NCI-H2171 treated with DMSO at 0.1 percent for 48 hours (cell line): ENCODE measurements at regions not wholly inside any gene's neighbourhood (a gene's known extent, or its start where the extent isn't known, plus 50 kb on each side); places are given as distances from the start of the nearest gene placed in this dataset.

ENCODE experiments used
- DNase-seq: peaks from one replicate; lab custom pipeline; 2025; lab: John Stamatoyannopoulos, UW

DNA sequence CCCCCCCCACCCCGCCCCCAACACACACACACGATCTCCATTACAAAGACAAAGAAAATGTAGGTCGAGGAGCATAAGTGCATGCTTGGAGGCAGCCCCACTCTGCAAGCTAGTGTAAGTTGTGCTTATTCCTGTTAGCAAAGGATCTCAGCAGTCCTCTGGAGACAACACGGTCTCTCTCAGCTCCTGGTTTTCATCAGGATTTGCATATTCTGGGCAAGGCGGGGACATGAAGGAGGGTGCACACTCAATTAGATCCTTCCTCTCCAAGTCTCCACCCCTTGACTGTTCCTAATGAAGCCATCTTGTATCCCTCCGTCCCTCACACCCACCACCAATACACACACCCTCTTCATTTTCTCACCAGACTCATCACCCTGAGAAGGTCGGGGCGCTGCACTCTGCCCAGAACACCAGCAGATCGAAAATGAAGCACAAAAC, 63.8 kb downstream of the MRPL46 start:
- DNase-seq = no peak

DNA sequence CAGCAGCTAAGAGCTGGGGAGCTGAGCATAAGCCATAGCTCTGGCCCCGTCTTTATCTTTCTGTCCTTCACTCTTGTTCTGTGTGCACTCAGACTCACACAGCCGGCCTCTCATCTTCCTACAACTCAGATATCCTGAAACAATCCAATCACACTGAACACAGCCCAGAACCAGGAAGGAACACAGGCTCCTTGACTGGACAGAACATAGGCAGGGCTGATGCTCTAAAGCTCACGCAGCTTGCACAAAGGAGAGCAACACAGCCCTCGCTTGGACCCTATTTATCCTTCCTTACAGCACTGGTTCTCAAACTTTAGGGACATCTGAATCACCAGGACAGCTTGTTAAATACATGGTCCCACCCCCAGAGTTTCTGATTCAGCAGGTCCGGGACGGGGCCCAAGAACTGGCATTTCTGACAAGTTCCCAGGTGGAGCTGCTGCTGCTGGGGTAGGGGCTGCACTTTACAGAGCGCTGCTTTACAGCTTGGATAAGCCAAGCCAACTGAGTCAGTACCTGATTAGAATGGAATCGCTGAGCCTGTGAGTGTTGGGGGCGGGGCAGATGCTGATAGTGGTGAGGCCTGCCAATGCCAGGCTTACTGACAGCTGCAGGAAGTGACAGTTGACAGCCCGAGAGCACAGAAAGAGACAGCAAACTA, 65.1 kb downstream of the MRPL46 start:
- no peak for DNase-seq

DNA sequence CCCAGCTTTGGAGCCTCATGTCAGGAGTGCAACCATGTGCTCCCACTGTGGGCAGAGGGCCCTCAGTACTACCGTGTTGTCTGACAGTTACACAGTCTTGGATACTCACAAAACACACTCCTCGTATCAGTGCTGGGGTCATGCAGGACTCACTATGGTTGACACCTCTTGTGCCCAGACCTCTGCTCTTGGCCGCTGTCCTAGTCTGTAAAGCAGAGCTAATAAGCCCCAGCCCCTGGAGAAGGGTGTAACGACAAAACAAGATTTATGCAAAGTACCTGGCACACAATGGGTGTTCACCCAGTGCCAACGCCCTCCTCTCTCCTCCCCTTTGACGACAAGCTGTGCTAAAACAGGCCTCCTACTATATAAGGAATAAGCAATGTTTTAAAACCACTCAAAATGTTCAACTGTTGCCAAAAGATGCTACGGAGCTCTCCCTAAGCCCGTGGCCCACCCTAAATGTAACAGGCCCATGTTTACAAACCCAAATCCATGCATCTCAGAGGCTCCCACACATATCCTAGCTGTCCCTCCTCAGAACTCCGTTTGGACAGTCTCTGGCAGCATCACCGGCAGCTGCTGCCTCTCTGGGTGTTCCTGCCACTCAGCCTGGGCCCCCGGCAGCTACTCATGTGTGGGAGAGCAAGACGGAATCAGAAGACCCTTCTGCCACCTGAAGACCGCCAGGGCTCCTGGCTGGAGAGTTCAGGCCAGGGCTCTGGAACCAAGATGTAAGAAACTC, 65.8 kb downstream of the MRPL46 start:
- DNase-seq = no peak

DNA sequence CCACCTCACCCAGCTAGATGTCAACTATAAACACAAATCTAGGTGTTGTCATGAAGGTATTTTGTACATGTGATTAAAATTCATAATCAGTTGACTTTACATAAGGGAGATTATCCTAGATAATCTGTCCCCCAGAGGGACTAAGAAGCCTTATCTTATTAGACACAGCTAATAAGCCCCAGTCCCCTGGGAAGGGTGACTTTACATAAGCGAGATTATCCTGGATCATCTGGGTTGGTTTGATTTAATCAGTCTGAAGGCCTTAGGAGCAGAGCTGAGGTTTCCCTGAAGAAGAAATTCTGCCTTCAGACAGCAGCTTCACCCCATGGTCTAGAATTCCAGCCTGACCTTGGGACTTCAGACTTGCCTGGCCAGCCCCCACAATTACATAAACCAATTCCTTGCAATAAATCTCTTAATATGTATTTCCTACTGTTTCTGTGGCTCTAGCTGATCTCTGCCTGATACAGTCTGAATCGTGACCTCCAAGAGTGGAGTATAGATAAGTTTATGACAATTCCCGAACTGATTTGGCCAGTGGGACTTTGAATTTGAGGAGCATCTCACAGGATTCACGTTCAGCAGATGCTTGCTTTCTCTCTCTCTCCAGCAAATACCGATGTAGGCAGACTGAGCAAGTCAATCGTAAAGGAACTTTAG, 66.5 kb downstream of the MRPL46 start:
- DNase-seq = no peak

DNA sequence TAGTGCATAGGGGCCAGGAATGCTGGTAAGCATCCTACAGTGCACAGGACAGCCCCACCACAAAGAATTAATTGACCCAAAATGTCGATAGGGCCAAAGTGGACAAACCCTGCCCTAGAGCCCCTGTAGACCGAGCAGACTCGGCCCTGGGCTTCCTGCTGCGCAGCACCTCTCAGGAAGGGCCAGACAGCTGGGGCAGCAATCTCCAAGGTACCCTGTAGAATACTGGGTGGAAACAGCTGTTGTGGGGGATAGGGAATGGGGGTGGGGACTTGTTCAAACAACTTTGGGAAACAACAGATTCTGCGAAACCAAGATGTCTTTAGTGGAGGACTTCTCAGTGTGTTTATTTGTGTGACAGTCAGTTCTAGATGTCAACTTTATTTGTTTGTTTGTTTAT, 67.1 kb downstream of the MRPL46 start:
- no peak for DNase-seq

DNA sequence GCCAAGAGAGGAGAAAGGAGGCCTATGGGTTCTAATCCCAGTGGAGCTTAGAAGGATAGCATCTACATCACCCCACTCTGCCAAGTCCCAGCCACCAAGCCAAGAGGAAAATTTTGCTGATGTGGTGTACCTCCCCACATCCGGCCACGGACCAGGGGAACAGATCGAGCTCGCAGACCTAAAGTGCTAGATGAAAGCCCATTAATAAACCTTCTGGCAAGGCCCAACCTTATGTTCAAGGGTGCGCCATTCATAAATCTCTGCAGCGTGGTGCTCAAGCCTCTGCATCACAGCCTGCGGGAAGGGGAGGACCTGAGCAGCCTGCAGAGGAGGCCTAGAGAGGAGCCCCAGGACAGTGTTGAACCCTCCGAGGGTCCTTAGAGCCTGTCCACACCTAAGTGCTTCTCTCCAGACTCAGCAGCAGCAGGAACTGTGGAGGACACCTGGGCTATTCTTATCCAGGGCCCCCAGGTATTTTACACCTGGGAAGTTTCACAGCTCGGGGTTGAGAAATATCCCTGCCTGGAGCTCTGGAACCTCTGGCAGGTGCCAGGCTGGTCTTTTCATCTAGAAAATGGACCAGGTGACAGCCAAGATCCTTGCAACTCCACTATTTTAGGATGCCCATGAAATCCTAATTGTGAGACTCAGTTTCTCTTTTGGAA, 68.0 kb downstream of the MRPL46 start:
- no peak for DNase-seq

DNA sequence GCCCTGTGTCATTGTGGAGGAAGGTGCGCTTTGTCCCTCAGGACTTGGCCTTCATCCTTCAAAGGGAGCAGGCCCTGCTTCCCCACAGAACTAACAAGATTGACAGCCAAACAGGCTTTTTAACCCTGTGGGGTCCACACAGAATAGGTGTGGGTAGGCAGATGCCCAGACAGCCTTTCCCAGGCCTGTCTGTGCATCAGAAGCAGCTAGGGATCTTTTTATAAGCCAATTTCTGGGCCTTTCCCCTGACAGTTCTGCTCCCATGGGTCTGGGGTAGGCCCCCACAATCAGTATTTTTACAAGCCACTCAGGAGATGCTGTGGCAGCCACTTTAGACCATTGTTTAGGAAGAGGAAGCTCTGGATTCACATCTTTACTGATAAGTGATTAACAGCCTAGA, 69.2 kb downstream of the MRPL46 start:
- DNase-seq = no peak

DNA sequence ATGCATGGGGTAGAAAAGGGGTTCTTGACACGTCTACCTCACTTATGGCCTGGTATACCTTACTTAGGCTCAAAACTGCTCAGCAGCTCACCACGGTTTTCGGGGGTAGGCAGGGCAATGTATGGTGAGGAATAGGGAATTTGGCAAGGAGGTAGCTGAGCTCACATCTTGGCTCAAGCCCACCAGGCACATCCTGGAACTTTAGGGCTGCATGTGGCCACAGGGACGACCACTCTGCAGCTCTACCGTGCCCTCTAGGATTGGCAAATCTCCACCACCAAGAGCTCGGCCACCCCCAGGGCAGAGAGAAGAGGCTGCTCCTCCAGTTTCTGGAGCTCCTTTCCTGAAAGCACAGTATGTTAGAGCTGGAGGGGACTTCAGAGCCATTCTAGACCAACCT, 69.7 kb downstream of the MRPL46 start:
- DNase-seq = no peak

DNA sequence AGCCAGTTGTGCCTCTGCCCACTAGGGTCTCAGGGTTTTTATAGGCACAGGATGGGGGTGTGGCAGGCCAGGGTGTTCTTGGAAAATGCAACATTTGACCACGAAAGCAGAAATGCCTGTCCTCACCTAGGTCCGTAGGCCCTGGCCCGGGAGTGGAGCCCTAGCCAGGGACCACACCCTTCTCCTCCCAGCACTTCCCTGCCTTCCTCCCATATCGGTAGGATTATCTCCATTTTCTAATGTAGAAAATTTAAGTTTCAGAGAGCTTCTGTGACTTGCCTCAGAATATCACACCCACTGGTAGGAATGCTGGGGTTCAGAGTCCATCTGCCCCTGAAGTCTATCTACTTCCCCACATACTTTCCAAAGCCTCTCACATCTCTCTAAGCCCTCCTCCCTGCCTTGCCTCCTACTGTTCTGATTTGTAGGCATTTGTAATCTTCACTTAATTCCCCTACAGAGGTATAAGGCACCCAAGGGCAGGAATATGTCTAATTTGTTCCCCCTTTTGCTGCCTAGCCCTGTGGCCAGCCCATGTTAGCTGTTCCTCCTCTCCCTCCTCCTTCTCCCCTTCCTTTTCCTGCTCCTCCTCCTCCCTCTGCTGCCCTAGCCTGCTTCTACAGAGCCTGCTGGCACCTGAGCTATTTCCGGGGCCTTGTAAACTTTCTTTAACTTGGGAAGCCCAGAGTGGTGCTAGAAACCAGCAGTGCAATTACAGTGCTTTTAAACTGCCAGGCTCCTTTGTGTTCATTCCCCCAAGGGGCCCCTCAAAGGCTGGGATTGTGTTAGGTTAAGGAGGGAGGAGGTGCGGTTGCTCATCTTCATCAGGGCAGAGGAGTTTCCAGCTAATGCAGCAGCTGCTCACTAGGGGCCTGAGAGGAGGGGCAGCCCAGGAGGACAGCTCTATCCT, 71.1 kb downstream of the MRPL46 start:
- DNase-seq = peak; percentile 3

DNA sequence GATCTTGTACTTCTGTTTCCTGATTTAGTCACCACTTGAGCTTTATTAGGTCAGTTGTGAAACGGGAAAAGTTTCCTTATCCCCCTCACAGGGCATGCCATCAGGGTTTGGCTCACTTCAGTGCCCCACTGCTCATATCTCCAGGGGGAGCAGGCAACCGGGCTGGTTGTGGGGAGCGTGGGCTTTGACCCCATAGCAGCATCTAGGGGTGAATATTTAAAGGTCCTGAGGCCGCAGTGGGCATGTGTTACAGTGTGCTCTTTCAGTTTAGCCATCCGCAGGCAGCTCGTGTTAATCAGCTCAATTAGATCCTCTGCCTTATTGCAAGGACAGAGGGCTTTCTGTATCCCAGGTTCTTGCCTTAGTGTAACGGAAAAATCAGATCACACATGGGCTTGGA, 71.9 kb downstream of the MRPL46 start:
- no peak for DNase-seq

DNA sequence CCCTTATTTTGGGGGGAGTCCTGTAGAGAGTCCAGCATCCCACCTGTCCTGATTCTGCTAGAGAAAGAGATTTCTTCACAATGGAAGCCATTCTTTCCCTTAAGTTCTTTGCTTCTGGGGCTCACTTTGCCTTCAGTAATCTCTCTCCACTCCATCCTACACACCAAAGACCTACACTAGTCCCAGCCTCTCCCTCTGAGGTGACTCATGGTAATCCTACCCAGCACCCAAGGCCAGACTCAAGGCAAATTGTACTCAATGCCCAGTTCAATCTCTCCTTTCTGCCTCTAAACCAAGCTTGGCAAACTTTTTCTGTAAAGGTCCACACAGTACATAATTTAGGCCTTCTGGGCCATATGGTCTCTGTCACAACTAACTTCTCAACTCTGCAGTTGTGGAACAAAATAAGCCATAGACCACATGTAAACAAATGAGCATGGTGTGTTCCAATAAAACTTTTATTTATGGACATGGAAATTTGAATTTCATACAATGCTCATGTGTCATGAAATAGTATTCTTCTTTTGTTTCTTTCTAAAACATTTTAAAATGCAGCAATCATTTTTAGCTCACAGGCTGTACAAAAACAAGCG, 72.5 kb downstream of the MRPL46 start:
- no peak for DNase-seq

DNA sequence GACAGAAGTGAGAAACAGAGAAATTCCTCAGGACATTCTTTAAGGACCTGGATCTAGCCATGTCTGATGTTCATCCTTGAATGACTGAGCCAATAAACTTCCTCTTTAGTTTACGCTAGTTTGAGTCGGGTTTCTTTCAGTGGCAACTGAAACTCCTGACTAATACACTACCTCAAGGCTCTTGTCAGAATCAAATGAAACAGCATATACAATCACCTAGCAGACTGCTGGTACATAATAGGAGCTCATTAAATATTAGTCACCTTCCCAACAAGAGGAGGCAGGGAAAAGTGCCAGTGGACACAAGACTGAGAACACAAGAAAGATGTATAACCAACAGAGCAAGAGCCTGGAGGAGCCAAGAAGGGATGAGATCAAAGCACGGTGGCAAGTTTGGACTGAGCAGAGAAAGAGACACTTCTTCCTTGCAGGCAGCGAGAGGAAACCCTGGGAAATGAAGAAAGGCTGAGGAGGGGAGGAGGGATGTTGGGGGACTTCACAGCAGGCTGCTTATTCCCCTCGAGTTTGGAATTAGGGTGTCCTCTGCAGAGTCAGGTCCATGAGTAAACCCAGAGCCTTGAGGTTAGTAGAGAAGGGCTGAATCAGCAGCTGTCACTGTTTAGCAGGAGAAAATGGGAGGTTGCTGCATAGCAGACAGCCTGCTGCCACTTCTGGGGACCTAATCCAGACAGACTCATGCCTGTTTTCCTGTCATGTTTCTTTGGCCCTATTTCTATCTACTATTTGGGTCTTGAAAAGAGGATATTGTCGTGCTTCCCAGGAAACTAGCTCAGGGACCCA, 73.3 kb downstream of the MRPL46 start:
- DNase-seq = no peak

DNA sequence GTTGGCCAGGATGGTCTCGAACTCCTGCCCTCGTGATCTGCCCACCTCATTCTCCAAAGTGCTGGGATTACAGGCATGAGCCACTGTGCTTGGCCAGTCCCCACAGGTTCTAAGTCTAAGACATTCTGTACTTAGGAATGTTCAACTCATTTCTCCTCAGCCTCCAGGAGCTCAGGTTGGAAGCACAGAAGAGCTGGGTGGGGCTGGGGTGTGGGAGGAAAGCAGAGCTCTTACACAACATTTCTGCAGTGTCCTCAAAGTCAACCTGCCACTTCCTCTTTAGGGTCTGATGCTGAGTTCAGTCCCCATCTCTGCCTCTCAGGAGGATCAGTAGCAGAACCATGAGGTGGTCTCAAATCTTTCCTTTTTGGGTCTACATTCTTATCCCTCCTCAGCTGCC, 75.5 kb downstream of the MRPL46 start:
- no peak for DNase-seq

DNA sequence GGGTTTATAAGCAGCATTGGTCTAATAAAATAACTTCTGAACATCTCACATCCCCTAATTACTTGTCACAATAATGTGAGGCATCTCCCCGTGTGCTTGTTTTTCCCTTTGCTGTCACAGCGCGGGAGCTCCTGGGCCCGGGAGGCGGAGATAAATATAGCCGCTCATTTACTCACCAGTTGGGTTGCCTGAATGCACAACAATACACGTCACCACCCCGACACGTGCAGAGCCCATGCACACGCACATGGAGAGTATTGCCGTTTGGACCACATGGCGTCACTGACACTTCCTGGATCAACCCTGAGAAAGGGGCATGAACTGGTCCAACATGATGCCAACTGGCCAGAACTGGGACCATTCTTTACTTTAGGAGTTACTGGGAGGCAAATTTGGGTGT, 76.2 kb downstream of the MRPL46 start:
- DNase-seq = no peak

DNA sequence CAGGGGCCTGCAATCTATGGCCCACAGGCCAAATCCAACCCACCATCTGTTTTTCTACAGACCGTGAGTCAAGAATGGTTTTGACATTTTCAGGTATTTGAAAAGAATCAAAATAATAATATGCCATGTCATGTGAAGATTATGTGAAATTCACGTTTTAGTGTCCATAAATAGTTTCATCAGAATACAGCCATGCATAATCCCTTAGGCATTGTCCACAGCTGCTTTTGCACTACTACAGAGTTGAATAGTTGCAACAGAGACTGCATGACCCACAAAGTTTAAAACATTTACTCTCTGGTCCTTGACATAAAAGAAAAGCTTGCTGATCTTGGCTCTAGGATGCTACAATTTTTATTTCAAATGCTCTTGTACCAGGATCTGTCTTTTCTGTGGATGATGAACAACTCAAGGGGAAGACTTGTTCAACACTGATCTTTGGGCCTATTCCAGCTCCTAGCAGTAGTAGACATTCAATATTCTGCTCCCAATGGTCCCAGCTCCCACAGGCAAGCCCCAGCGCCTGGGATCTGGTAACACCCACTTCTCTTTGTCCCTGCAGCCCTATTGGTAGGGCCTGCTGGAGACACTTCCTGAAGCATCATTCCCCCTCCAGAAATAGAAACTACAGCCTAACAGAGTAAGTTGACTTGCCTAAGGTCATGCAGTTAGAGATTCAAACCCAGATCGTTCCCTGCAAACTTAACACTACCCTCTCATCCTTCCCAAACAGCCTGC, 76.9 kb downstream of the MRPL46 start:
- DNase-seq = no peak

DNA sequence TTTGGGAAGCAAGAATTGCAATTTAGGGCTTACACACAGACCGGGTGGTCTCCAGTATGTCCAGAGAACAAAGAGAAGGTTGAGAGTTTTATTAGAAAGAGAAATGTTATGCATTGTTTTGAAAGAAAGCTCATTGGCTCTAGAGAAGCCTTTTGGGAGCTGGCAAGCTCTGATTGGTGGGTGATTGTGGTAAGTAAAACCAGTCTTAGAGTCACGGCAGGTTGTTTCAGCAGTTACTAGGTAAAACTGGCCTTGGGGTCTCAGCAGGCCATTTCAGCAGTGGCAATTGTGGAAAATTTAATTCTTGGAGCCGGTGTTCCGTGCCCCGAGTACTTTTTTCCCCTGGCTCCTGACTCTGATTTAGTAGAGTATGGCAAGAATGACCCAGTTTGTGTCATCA, 78.1 kb downstream of the MRPL46 start:
- no peak for DNase-seq

DNA sequence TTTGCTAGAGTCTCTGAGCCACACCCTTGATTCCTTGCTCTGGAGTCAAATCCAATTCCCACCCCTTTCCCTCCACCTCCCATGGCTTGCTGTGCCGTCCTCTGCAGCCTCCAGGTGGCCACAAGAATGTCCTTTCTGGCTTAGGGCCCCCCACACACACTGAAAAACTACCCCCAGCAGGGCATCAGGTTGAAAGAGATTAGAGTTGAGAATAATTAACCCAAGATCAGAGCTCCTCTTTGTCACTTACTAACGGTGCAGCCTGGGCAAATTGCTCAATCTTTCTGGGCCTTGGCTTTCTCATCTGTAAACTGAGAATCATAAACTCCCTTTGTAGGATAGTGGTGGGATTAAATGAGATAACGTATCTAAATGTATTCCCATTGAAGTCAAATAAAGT, 78.5 kb downstream of the MRPL46 start:
- DNase-seq = no peak

DNA sequence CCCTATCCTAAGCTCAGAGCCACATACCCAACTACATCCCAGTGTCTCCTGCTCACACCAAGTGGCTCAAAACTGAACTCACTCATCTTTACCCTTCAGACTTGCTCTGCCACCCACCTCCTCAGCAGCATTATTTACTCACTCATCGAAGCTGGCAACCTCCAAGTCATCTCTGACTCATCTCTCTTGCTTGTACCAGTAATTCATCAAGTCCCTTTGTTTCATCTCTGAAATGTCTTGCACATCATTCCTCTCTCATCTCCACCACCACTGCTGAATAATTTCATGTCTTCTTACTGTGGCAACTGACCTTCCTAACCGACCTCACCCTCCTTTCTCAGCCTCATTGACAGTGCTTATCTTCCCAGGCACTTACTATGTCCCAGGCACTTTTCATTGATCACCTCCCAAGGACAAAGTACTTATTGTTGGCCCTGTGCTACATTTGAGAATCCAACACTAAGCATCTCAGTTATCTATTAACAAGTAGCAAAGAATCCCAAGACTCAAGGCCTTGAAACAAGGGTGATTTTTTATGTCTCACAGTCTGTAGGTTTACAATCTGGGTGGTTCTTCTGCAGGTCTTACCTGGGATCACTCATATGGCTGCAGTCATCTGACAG, 82.0 kb downstream of the MRPL46 start:
- DNase-seq = no peak

DNA sequence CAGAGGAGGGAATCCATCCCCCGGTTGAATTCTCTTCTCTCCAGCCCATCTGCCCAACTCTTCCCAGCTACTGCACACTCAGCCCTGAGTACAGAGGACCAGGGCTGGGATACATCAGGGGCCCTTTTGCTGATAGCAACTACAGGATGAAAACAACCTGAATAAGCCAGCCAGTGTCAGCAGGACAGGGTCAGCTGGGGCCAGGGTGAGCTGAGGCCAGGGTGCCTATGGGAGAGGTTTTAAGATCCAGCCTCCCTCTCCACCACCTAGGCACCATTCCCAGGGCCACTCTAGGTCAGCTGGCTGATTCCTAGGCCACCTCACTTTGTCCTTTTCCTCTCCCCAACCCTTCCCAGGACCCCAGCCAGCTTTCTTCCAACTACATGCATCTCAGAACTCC, 83.8 kb downstream of the MRPL46 start:
- no peak for DNase-seq
